B cell (primary cell): ENCODE measurements at regions not wholly inside any gene's neighbourhood (a gene's known extent, or its start where the extent isn't known, plus 50 kb on each side); places are given as distances from the start of the nearest gene placed in this dataset.

Source experiments
- ATAC-seq: fragments of 200-7000 bp; cut with Tn5 transposase; one replicate; pipeline ENCODE4 v1.10.0; 2021; ENCODE audit warnings: low read depth, mild to moderate bottlenecking, moderate number of reproducible peaks, moderate library complexity
- CTCF ChIA-PET: fragments of 350-600 bp; sonication (Branson Sonifier 250); formaldehyde crosslinking; loops from one replicate; lab custom pipeline; 2021; ENCODE audit warnings: antibody characterized with exemption, inconsistent platforms; lab: Charles Lee
- POLR2A ChIA-PET: fragments of 350-600 bp; sonication (Branson Sonifier 250); formaldehyde crosslinking; loops from one replicate; lab custom pipeline; 2021; ENCODE audit warnings: antibody characterized with exemption; lab: Charles Lee
- DNase-seq: peaks from one replicate; pipeline ENCODE4 v3.0.0; 2013
- H2AFZ ChIP-seq: 2 replicates; pipeline ENCODE4 v1.6.1; 2012; ENCODE audit warnings: mild to moderate bottlenecking, low read depth, low read length; ENCODE audit not compliant: insufficient read depth, poor library complexity, severe bottlenecking
- H3K27ac ChIP-seq, 2 donors: 1 replicate in 1 of 2; 2 replicates in 1 of 2; pipeline ENCODE4 v1.5.1; 2012 to 2013; ENCODE audit warnings: low read length in 2 of 2, mild to moderate bottlenecking in 2 of 2, moderate library complexity in 1 of 2
- H3K27me3 ChIP-seq, 4 experiments: fragments of 200-600 bp in 1 of 4; sonication (generic) in 1 of 4; replicated peaks in 1 of 4; 1 replicate in 2 of 4; 2 replicates in 2 of 4; pipeline versions ENCODE4 v1.6.1 to v1.7.0; 2013 to 2016; ENCODE audit warnings: low read length in 3 of 4, mild to moderate bottlenecking in 2 of 4, mixed read lengths in 1 of 4, moderate library complexity in 1 of 4; ENCODE audit not compliant: insufficient read depth in 4 of 4, control insufficient read depth in 3 of 4; ENCODE audit errors: control extremely low read depth in 1 of 4
- H3K36me3 ChIP-seq, 2 experiments: replicated peaks in 1 of 2; 1 replicate in 1 of 2; 2 replicates in 1 of 2; pipeline versions ENCODE4 v1.6.1 to v1.7.1; 2013; ENCODE audit warnings: low read length in 1 of 2; ENCODE audit not compliant: insufficient read depth in 2 of 2, control insufficient read depth in 1 of 2; ENCODE audit errors: control extremely low read depth in 1 of 2, extremely low read depth in 1 of 2
- H3K4me1 ChIP-seq, 2 donors: fragments of 200-600 bp in 1 of 2; sonication (generic) in 1 of 2; 1 replicate in 1 of 2; 2 replicates in 1 of 2; pipeline versions ENCODE4 v1.5.1 to v1.6.1; 2013 to 2017; ENCODE audit warnings: low read length in 2 of 2; ENCODE audit not compliant: control insufficient read depth in 2 of 2, insufficient read depth in 2 of 2
- H3K4me2 ChIP-seq: replicated peaks from 2 replicates; pipeline ENCODE3; 2012; ENCODE audit warnings: mild to moderate bottlenecking, low read depth, low read length; ENCODE audit not compliant: poor library complexity, severe bottlenecking
- H3K4me3 ChIP-seq, 5 experiments: fragments of 200-600 bp in 1 of 5; sonication (generic) in 1 of 5; 1 replicate in 3 of 5; 2 replicates in 2 of 5; pipeline versions ENCODE4 v1.5.1 to v1.7.0; 2011 to 2016; ENCODE audit warnings: low read length in 4 of 5, mild to moderate bottlenecking in 4 of 5, low read depth in 2 of 5, control low read depth in 1 of 5, moderate library complexity in 1 of 5; ENCODE audit not compliant: insufficient read depth in 1 of 5; ENCODE audit errors: control extremely low read depth in 1 of 5, extremely low read depth in 1 of 5
- H3K79me2 ChIP-seq: fragments of 200-600 bp; sonication (generic); one replicate; pipeline ENCODE4 v1.6.0; 2016; ENCODE audit warnings: low read length; ENCODE audit not compliant: control insufficient read depth, insufficient read depth
- H3K9ac ChIP-seq: fragments of 200-600 bp; sonication (generic); 2 replicates; pipeline ENCODE4 v1.6.1; 2017; ENCODE audit warnings: mild to moderate bottlenecking, low read length, moderate library complexity
- H3K9me3 ChIP-seq, 3 donors: one replicate each; pipeline versions ENCODE4 v1.6.1 to v1.7.1; 2013; ENCODE audit warnings: low read length in 2 of 3; ENCODE audit not compliant: control insufficient read depth in 2 of 3, insufficient read depth in 1 of 3; ENCODE audit errors: control extremely low read depth in 1 of 3
- H4K20me1 ChIP-seq: 2 replicates; pipeline ENCODE4 v1.6.0; 2012; ENCODE audit warnings: mild to moderate bottlenecking, low read length; ENCODE audit not compliant: insufficient read depth, control insufficient read depth, poor library complexity, severe bottlenecking
- H3K27ac Mint-ChIP-seq: one replicate; pipeline ENCODE4 v1.8.0; 2021; ENCODE audit warnings: mixed read lengths
- H3K27me3 Mint-ChIP-seq: one replicate; pipeline ENCODE4 v1.8.0; 2021; ENCODE audit warnings: mixed read lengths
- H3K4me1 Mint-ChIP-seq: one replicate; pipeline ENCODE4 v1.8.0; 2021; ENCODE audit warnings: mixed read lengths
- H3K4me3 Mint-ChIP-seq: one replicate; pipeline ENCODE4 v1.8.0; 2021; ENCODE audit warnings: mixed read lengths
- H3K9me3 Mint-ChIP-seq: one replicate; pipeline ENCODE4 v1.8.0; 2022; ENCODE audit warnings: mixed read lengths; ENCODE audit not compliant: insufficient read depth
- EZH2 ChIP-seq: IDR thresholded peaks from 2 replicates; pipeline ENCODE4 v1.6.1; 2012; ENCODE audit warnings: borderline replicate concordance, low read depth, mild to moderate bottlenecking, moderate library complexity, low read length; ENCODE audit not compliant: insufficient read depth, poor library complexity, severe bottlenecking
- WGBS: methylation state at CpG from one replicate; pipeline ENCODE4 v1.1.5; 2013; ENCODE audit warnings: missing lambda C conversion rate; ENCODE audit not compliant: insufficient coverage; 5-methylcytosine and 5-hydroxymethylcytosine counted together
- intact Hi-C: fragments of 100-400 bp; cut with micrococcal nuclease; formaldehyde crosslinking; loops from one replicate; pipeline ENCODE4 v1.10.0; 2022
- TF ChIP-seq, protein P1 (sequence below): fragments of 200-600 bp; IDR thresholded peaks from one replicate; pipeline ENCODE4 v1.8.0; 2022; ENCODE audit warnings: antibody characterized with exemption, mild to moderate bottlenecking

DNA sequence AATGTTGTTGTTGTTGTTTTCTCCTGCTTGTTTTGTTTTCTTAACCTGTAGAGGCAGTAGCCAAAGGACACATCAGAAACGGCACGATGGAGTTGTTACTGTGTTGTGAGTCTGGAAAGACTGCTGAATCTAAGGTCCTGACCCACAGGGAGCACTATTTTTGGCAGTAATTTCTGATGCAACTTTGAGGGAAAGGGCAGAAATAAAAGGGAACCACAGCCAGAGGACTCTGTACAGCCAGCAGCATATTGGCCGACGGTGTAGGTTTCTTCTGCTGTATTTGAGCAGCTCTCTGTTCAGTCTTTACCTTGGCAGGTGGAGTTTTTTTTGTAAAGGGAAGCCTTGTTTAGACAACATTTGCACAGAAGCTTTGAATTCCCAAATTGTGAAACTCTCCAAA, 203.0 kb upstream of the GPR101 start:
- CTCF ChIA-PET: no interaction called here
- no peak overlapping the region for H3K4me3 Mint-ChIP-seq
- no peak for ATAC-seq

DNA sequence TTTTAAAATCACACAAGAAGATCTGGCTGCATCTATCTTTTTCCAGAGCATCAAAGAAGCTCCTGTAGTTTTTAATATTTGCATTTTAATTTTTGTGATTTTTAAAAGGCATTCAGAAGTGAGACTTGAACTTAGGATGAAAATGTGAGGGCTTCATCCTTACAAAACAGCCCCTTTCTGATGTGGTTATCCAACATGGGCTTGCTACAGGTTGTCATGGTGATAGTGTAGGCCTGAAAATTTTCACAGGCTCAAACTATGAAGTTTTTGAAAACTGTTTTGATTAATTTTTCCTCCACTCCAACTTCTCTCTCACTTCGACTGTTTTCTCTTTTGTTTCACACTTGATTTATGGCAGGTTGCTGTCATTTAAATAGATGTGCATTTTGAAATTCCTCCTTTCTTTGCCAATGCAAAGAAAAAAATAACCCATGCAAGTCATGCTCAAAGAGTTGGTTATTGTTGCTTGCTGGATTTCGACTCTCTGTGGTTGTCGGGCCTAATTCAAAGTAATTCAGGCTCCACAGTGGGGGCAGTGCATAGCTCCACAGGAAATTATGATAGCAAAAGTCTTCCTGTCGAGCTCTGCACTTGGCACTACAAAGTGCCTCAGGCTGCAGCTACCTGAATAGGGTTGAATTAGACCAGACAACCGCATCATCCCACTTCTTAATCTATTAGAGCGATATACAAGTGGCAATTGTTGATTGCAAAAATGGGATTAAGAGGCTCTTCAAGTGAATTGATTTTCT, 201.0 kb upstream of the GPR101 start:
- H3K4me2 ChIP-seq: no peak overlapping the region
- no peak overlapping the region for H3K9ac ChIP-seq
- no peaks in the 10 kb centered on the region for H3K9me3 ChIP-seq
- H3K27me3 ChIP-seq: peaks cover 0 to 3% (median 0%) of the 10 kb centered on the region in 4 experiments
- Mint-ChIP-seq H3K4me3 (no peak overlapping the region), H3K27ac (no peak overlapping the region), H3K27me3 (no peaks in the 10 kb centered on the region), H3K4me1 (no peaks in the 10 kb centered on the region), H3K9me3 (no peaks in the 10 kb centered on the region)
- no peaks in the 10 kb centered on the region for H3K79me2 ChIP-seq
- H2AFZ ChIP-seq: no peak overlapping the region
- no peak for ATAC-seq
- TF ChIP-seq, protein P1, sequence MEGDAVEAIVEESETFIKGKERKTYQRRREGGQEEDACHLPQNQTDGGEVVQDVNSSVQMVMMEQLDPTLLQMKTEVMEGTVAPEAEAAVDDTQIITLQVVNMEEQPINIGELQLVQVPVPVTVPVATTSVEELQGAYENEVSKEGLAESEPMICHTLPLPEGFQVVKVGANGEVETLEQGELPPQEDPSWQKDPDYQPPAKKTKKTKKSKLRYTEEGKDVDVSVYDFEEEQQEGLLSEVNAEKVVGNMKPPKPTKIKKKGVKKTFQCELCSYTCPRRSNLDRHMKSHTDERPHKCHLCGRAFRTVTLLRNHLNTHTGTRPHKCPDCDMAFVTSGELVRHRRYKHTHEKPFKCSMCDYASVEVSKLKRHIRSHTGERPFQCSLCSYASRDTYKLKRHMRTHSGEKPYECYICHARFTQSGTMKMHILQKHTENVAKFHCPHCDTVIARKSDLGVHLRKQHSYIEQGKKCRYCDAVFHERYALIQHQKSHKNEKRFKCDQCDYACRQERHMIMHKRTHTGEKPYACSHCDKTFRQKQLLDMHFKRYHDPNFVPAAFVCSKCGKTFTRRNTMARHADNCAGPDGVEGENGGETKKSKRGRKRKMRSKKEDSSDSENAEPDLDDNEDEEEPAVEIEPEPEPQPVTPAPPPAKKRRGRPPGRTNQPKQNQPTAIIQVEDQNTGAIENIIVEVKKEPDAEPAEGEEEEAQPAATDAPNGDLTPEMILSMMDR: no peak
- no peak for TF ChIP-seq EZH2
- H3K36me3 ChIP-seq: no peaks in the 10 kb centered on the region
- no peaks in the 10 kb centered on the region for H3K4me1 ChIP-seq
- H4K20me1 ChIP-seq: no peaks in the 10 kb centered on the region
- intact Hi-C loops: no loop called here
- no peak overlapping the region for H3K4me3 ChIP-seq
- H3K27ac ChIP-seq: no peak overlapping the region
- ChIA-PET POLR2A (no interaction called here), CTCF (no interaction called here)
- WGBS: no CpG with 5 or more reads among the region's 6 CpGs
- DNase-seq: no peak

More for the DNA sequence above, 203.0 kb upstream of the GPR101 start:
- Histone ChIP-seq H3K4me3 (no peak overlapping the region), H2AFZ (no peak overlapping the region), H3K4me2 (no peak overlapping the region), H4K20me1 (no peaks in the 10 kb centered on the region), H3K9ac (no peak overlapping the region), H3K36me3 (no peaks in the 10 kb centered on the region), H3K9me3 (no peaks in the 10 kb centered on the region), H3K27ac (no peak overlapping the region), H3K27me3 (peaks cover 0 to 3% (median 0%) of the 10 kb centered on the region in 4 experiments), H3K79me2 (no peaks in the 10 kb centered on the region), H3K4me1 (no peaks in the 10 kb centered on the region)
- TF ChIP-seq, protein P1: no peak
- TF ChIP-seq EZH2: no peak
- no peaks in the 10 kb centered on the region for H3K27me3 Mint-ChIP-seq
- H3K9me3 Mint-ChIP-seq: no peaks in the 10 kb centered on the region
- POLR2A ChIA-PET: no interaction called here
- 93% methylated on average over 2 of the region's 4 CpGs for WGBS
- intact Hi-C loops: no loop called here
- no peaks in the 10 kb centered on the region for H3K4me1 Mint-ChIP-seq
- no peak for DNase-seq
- H3K27ac Mint-ChIP-seq: no peak overlapping the region
